A549 (cell line): ENCODE measurements at regions not wholly inside any gene's neighbourhood (a gene's known extent, or its start where the extent isn't known, plus 50 kb on each side); places are given as distances from the start of the nearest gene placed in this dataset.

Experiments used
- BHLHE40 ChIP-seq: IDR thresholded peaks from 2 replicates; pipeline ENCODE4 v1.6.1; 2012; ENCODE audit warnings: low read depth, low read length, inconsistent platforms
- EP300 ChIP-seq, 2 experiments: fragments of >200 bp; sonication (Bioruptor Twin); formaldehyde crosslinking; IDR thresholded peaks; 2 replicates in 1 of 2; 3 replicates in 1 of 2; pipeline ENCODE4 v1.6.1; 2016 to 2017
- JUNB ChIP-seq: fragments of >200 bp; sonication (Bioruptor Twin); formaldehyde crosslinking; IDR thresholded peaks from 2 replicates; pipeline ENCODE4 v1.6.1; 2016
- MAFK ChIP-seq: fragments of 450-650 bp; IDR thresholded peaks from 2 replicates; pipeline ENCODE4 v1.6.1; 2014; ENCODE audit not compliant: partially characterized antibody
- POLR2A ChIP-seq: IDR thresholded peaks from 2 replicates; pipeline ENCODE4 v1.6.1; 2012; ENCODE audit warnings: mild to moderate bottlenecking, low read length
- ZFP36 ChIP-seq: fragments of 450-650 bp; IDR thresholded peaks from 2 replicates; pipeline ENCODE4 v1.6.1; 2014; ENCODE audit warnings: borderline replicate concordance; ENCODE audit not compliant: partially characterized antibody
- TF ChIP-seq, protein P1 (sequence below): fragments of >200 bp; sonication (Bioruptor Twin); formaldehyde crosslinking; IDR thresholded peaks from 3 replicates; pipeline ENCODE4 v1.5.1; 2016

DNA sequence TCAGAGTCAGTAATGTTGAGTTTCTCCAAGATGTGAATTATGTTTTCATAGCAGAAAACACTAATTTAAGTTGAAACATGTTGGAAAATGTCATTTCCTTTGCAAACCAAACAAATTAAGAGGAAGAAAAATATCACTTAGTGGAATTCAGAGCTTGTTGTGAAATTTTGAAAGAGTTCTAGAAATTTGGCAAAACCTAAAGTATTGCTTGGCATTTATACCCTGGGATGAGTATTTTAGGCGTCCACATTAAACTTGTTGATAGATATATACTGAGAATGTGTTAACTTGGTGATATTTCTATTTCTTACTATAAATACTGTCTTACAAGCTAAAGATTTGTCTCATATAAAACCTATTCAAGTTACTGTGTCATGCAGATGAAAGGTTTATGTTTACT is 335.2 kb downstream of the NSUN3 start:
- TF ChIP-seq ZFP36 (no peak), POLR2A (no peak), BHLHE40 (no peak), JUNB (no peak), MAFK (no peak), EP300 (IDR thresholded peaks at IDR 0.05) (no peak)
- TF ChIP-seq, protein P1, sequence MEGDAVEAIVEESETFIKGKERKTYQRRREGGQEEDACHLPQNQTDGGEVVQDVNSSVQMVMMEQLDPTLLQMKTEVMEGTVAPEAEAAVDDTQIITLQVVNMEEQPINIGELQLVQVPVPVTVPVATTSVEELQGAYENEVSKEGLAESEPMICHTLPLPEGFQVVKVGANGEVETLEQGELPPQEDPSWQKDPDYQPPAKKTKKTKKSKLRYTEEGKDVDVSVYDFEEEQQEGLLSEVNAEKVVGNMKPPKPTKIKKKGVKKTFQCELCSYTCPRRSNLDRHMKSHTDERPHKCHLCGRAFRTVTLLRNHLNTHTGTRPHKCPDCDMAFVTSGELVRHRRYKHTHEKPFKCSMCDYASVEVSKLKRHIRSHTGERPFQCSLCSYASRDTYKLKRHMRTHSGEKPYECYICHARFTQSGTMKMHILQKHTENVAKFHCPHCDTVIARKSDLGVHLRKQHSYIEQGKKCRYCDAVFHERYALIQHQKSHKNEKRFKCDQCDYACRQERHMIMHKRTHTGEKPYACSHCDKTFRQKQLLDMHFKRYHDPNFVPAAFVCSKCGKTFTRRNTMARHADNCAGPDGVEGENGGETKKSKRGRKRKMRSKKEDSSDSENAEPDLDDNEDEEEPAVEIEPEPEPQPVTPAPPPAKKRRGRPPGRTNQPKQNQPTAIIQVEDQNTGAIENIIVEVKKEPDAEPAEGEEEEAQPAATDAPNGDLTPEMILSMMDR: no peak
